SK-N-SH (cell line): ENCODE measurements at regions not wholly inside any gene's neighbourhood (a gene's known extent, or its start where the extent isn't known, plus 50 kb on each side); places are given as distances from the start of the nearest gene placed in this dataset.

Experiments
- CTCF ChIP-seq: fragments of 200-600 bp; sonication (generic); IDR thresholded peaks from 2 replicates; pipeline ENCODE4 v1.6.1; 2017; ENCODE audit warnings: antibody characterized with exemption, mild to moderate bottlenecking, moderate library complexity
- EZH2phosphoT487 ChIP-seq: fragments of 200-600 bp; sonication (generic); IDR thresholded peaks from 2 replicates; pipeline ENCODE4 v1.6.1; 2017; ENCODE audit warnings: low read depth, mixed run types, mild to moderate bottlenecking, antibody characterized with exemption, moderate library complexity, borderline replicate concordance
- POLR2AphosphoS5 ChIP-seq: IDR thresholded peaks from 2 replicates; pipeline ENCODE4 v1.6.1; 2012; ENCODE audit warnings: low read depth, low read length
- REST ChIP-seq: IDR thresholded peaks from 2 replicates; pipeline ENCODE4 v1.6.1; 2012; ENCODE audit warnings: mild to moderate bottlenecking, low read depth, low read length, moderate library complexity
- RXRA ChIP-seq: IDR thresholded peaks from 2 replicates; pipeline ENCODE4 v1.4.0; 2012; ENCODE audit warnings: low read depth, mild to moderate bottlenecking, borderline replicate concordance
- SIN3A ChIP-seq: IDR thresholded peaks from 2 replicates; pipeline ENCODE4 v1.6.1; 2012; ENCODE audit warnings: low read depth, mild to moderate bottlenecking, low read length, moderate library complexity, borderline replicate concordance
- YY1 ChIP-seq: IDR thresholded peaks from 2 replicates; pipeline ENCODE4 v1.4.0; 2012; ENCODE audit warnings: low read depth, mild to moderate bottlenecking

- no peak for TF ChIP-seq CTCF
- TF ChIP-seq REST: no peak
- TF ChIP-seq YY1: no peak
- no peak for TF ChIP-seq RXRA
- TF ChIP-seq POLR2AphosphoS5: no peak
- TF ChIP-seq EZH2phosphoT487: no peak
- TF ChIP-seq SIN3A: no peak
Observed at GRCh38 chr12:107549651-107550480, 135.7 kb upstream of the PWP1 start.
